ENCODE measurements at regions not wholly inside any gene's neighbourhood (a gene's known extent, or its start where the extent isn't known, plus 50 kb on each side); places are given as distances from the start of the nearest gene placed in this dataset.

DNA sequence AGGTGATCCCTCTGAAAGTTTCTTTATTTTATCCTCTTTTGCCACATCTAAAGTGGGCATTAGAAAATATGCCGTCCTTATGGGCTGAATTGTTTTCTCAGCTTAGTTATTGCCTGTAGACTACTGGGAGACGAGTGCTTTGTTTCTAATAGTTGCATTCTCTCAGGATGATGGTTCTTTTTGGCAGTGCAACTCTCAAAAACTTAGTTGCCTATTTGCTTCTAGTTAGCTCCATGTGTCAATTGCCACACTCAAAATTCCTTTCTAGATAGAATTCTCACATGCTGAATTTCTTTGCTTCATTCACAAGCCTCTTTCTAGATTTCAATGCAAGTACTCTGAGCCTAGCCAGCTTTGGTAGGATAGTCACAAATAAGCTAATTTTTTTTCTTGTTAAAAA, 155.5 kb downstream of the FGF10 start:
- DNase-seq = no peak
- no peak overlapping the region for H3K4me3 ChIP-seq
- TF ChIP-seq POLR2A (IDR thresholded peaks at IDR 0.05) (no peak), EP300 (IDR thresholded peaks at IDR 0.05; ENCODE audit: low read depth) (no peak), POLR2AphosphoS5 (IDR thresholded peaks at IDR 0.05) (no peak)
- TF ChIP-seq, protein P1, sequence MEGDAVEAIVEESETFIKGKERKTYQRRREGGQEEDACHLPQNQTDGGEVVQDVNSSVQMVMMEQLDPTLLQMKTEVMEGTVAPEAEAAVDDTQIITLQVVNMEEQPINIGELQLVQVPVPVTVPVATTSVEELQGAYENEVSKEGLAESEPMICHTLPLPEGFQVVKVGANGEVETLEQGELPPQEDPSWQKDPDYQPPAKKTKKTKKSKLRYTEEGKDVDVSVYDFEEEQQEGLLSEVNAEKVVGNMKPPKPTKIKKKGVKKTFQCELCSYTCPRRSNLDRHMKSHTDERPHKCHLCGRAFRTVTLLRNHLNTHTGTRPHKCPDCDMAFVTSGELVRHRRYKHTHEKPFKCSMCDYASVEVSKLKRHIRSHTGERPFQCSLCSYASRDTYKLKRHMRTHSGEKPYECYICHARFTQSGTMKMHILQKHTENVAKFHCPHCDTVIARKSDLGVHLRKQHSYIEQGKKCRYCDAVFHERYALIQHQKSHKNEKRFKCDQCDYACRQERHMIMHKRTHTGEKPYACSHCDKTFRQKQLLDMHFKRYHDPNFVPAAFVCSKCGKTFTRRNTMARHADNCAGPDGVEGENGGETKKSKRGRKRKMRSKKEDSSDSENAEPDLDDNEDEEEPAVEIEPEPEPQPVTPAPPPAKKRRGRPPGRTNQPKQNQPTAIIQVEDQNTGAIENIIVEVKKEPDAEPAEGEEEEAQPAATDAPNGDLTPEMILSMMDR (IDR thresholded peaks at IDR 0.05) = no peak
- intact Hi-C loops (cut with DNase I; ENCODE audit: low total_unique reads) = no loop called here
- H3K27ac ChIP-seq = no peak overlapping the region
- 73 to 79% methylated on average over 2 of the region's 2 CpGs for WGBS, 2 donors (ENCODE audit: low coverage in 1 of 2)
- no peaks in the 10 kb centered on the region for H3K27me3 ChIP-seq
- peaks cover 0 to 7% of the 10 kb centered on the region in 2 donors for H3K9me3 ChIP-seq
- in situ Hi-C loops (cut with MboI; ENCODE audit: low pct_ligation_motif_present in 1 of 4, low pct_unique_long_range_greater_than_20kb in 1 of 4, low sequenced_read_pairs in 3 of 4) = no loop called here
- H3K36me3 ChIP-seq = no peaks in the 10 kb centered on the region
- no peaks in the 10 kb centered on the region for H3K4me1 ChIP-seq

DNA sequence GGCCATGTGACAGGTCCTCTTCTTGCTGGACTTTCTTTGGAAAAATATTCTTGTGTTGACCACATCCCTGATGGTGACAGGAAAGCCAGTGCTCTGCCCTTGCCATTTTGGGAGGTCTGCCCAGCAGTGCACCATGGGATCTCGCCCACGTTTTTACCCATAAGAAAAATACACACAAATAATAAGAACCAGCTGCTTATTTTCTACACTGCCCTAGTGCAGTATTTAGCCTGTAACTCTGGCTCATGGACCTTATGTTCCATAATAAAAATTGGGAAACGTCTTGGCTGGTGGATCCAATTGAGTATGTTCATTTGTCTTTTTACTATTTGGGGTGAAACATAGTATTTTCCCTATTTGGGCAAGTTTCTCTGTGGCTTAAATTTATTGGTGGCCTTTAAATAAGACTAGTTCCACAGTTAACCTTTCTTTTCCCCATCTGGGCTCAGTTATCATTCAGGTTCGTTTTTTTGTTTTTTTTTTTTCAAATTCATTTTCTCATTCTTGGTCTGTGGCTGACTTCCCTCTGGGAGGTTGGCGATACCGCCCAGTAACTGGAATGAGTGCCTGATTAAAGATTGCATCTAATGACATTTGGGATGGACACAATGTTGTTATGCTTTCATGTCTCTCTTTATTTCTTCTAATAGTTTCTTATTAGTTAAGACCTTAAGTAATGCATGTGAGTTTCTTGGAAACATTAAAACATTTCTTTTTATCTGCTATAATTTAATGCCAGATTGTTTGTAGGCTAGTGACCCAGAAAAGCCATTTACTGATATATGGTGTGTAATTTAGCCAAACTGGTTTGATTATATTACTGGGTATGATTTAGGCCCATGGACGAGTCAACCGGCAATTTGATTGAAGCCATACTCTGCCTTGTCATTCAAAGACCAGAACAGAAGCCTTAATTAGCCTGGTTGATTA, 163.7 kb downstream of the FGF10 start:
- in situ Hi-C loops (cut with MboI; ENCODE audit: low pct_ligation_motif_present in 1 of 4, low pct_unique_long_range_greater_than_20kb in 1 of 4, low sequenced_read_pairs in 3 of 4) (no loop called here), intact Hi-C loops (cut with DNase I; ENCODE audit: low total_unique reads) (no loop called here)
- 71 to 77% methylated on average over 6 to 8 of the region's 8 CpGs for WGBS, 2 donors (ENCODE audit: low coverage in 1 of 2)
- no peak for DNase-seq
- Histone ChIP-seq H3K4me1 (no peaks in the 10 kb centered on the region), H3K27ac (no peak overlapping the region), H3K27me3 (no peaks in the 10 kb centered on the region), H3K4me3 (no peak overlapping the region), H3K36me3 (no peaks in the 10 kb centered on the region), H3K9me3 (peaks cover 0 to 9% of the 10 kb centered on the region in 2 donors)
- TF ChIP-seq, protein P1 (IDR thresholded peaks at IDR 0.05) = no peak
- TF ChIP-seq POLR2A (IDR thresholded peaks at IDR 0.05) (no peak), POLR2AphosphoS5 (IDR thresholded peaks at IDR 0.05) (no peak), EP300 (IDR thresholded peaks at IDR 0.05; ENCODE audit: low read depth) (no peak)

DNA sequence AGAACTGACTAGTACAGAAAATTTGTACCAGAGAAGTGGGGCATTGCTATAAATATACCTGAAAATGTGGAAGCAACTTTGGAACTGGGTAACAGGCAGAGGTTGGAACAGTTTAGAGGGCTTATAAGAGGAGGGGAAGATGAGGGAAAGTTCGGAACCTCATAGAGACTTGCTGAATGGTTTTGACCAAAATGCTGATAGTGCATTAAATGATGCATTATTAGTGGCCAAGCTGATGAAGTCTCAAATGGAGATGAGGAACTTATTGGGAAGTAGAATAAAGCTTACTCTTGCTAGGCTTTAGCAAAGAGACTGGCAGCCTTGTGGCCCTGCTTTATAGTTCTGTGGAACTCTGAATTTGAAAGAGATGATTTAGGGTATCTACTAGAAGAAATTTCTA, 189.8 kb downstream of the FGF10 start:
- Histone ChIP-seq H3K9me3 (peaks cover 3 to 7% of the 10 kb centered on the region in 2 donors), H3K27me3 (no peaks in the 10 kb centered on the region), H3K27ac (no peak overlapping the region), H3K4me3 (no peak overlapping the region), H3K36me3 (no peaks in the 10 kb centered on the region), H3K4me1 (no peaks in the 10 kb centered on the region)
- in situ Hi-C loops (cut with MboI; ENCODE audit: low pct_ligation_motif_present in 1 of 4, low pct_unique_long_range_greater_than_20kb in 1 of 4, low sequenced_read_pairs in 3 of 4) (no loop called here), intact Hi-C loops (cut with DNase I; ENCODE audit: low total_unique reads) (no loop called here)
- TF ChIP-seq, protein P1 (IDR thresholded peaks at IDR 0.05) = no peak
- TF ChIP-seq POLR2AphosphoS5 (IDR thresholded peaks at IDR 0.05) (no peak), POLR2A (IDR thresholded peaks at IDR 0.05) (no peak)
- DNase-seq = no peak
- 89 to 100% methylated on average over 1 of the region's 1 CpG for WGBS, 2 donors (ENCODE audit: low coverage in 1 of 2)

DNA sequence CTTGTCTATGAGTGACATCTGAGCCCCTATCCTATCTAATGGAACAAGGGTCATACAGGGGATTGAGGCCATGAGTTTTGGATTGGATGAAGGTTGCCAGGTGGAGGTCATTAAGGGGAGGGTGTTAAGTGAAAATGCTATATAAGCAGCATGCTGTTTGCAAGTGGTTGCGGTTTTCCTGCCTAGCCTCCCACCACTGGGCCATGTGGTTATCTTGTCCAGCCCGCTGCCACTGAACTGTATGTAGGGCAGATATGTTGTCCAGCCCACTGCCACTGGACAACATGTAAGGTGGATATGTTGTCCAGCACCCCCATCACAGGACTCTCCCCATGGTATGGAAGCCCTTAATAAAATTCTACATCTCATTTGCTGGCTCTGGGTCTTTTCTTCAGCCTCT, 200.0 kb downstream of the FGF10 start:
- no peak for DNase-seq
- Histone ChIP-seq H3K36me3 (no peaks in the 10 kb centered on the region), H3K9me3 (peaks cover 7 to 20% of the 10 kb centered on the region in 2 donors), H3K4me1 (no peaks in the 10 kb centered on the region), H3K27ac (no peak overlapping the region), H3K27me3 (no peaks in the 10 kb centered on the region), H3K4me3 (no peak overlapping the region)
- 87% methylated on average over 2 of the region's 2 CpGs; no CpG with 5 or more reads in 1 of the 2 donors for WGBS, 2 donors (ENCODE audit: low coverage in 1 of 2)
- intact Hi-C loops (cut with DNase I; ENCODE audit: low total_unique reads) (no loop called here), in situ Hi-C loops (cut with MboI; ENCODE audit: low pct_ligation_motif_present in 1 of 4, low pct_unique_long_range_greater_than_20kb in 1 of 4, low sequenced_read_pairs in 3 of 4) (no loop called here)
- no peak for TF ChIP-seq POLR2A (IDR thresholded peaks at IDR 0.05)
- TF ChIP-seq POLR2AphosphoS5 (IDR thresholded peaks at IDR 0.05) = no peak
- TF ChIP-seq, protein P1 (IDR thresholded peaks at IDR 0.05) = no peak
- no peak for TF ChIP-seq EP300 (IDR thresholded peaks at IDR 0.05; ENCODE audit: low read depth)
